ENCODE measurements at regions not wholly inside any gene's neighbourhood (a gene's known extent, or its start where the extent isn't known, plus 50 kb on each side); places are given as distances from the start of the nearest gene placed in this dataset.

- H3K4me3 ChIP-seq (replicated peaks in 1 of 2; ENCODE audit: low read depth in 1 of 2, low read length in 2 of 2) = no peak overlapping the region
- no peaks in the 10 kb centered on the region for H4K20me1 ChIP-seq (ENCODE audit: insufficient read depth)
- H3K9ac ChIP-seq (ENCODE audit: low read length) = no peak overlapping the region
- H2AFZ ChIP-seq (ENCODE audit: low read depth, low read length, poor library complexity, severe bottlenecking) = no peak overlapping the region
- H3K79me2 ChIP-seq (ENCODE audit: insufficient read depth, low read length) = no peaks in the 10 kb centered on the region
- POLR2A ChIA-PET = no interaction called here
- H3K9me2 ChIP-seq (ENCODE audit: insufficient read depth) = no peaks in the 10 kb centered on the region
- H3K27me3 ChIP-seq (ENCODE audit: insufficient read depth, low read length) = no peaks in the 10 kb centered on the region; the same call in 1 of the 2 replicates
- DNase-seq (ENCODE audit: low read depth, low spot score) (no peak), ATAC-seq (no peak)
- TF ChIP-seq, protein P1, sequence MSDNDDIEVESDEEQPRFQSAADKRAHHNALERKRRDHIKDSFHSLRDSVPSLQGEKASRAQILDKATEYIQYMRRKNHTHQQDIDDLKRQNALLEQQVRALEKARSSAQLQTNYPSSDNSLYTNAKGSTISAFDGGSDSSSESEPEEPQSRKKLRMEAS (IDR thresholded peaks at IDR 0.05) = no peak
- TF ChIP-seq ZFX (IDR thresholded peaks at IDR 0.05) = no peak
- no peak for TF ChIP-seq EZH2phosphoT487 (IDR thresholded peaks at IDR 0.05; ENCODE audit: borderline replicate concordance)
- TF ChIP-seq CTCF (IDR thresholded peaks at IDR 0.05 in 2 of 3, conservative IDR thresholded peaks at IDR 0.05 in 1 of 3; ENCODE audit: borderline replicate concordance in 1 of 3, insufficient read depth in 1 of 3, low read depth in 2 of 3, low read length in 2 of 3) = no peak
- no peak for TF ChIP-seq ATF3 (IDR thresholded peaks at IDR 0.05)
- no peak for TF ChIP-seq EGR1 (IDR thresholded peaks at IDR 0.05; ENCODE audit: low read depth)
- TF ChIP-seq, protein P2, sequence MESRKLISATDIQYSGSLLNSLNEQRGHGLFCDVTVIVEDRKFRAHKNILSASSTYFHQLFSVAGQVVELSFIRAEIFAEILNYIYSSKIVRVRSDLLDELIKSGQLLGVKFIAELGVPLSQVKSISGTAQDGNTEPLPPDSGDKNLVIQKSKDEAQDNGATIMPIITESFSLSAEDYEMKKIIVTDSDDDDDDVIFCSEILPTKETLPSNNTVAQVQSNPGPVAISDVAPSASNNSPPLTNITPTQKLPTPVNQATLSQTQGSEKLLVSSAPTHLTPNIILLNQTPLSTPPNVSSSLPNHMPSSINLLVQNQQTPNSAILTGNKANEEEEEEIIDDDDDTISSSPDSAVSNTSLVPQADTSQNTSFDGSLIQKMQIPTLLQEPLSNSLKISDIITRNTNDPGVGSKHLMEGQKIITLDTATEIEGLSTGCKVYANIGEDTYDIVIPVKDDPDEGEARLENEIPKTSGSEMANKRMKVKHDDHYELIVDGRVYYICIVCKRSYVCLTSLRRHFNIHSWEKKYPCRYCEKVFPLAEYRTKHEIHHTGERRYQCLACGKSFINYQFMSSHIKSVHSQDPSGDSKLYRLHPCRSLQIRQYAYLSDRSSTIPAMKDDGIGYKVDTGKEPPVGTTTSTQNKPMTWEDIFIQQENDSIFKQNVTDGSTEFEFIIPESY (IDR thresholded peaks at IDR 0.05; ENCODE audit: extremely low read depth, insufficient replicate concordance, low read length) = no peak
- TF ChIP-seq REST (IDR thresholded peaks at IDR 0.05; ENCODE audit: low read depth) = no peak
- no peak for TF ChIP-seq SIN3A (IDR thresholded peaks at IDR 0.05; ENCODE audit: low read depth)
- TF ChIP-seq ELF1 (IDR thresholded peaks at IDR 0.05; ENCODE audit: borderline replicate concordance, low read depth) = no peak
- no peak for TF ChIP-seq POLR2AphosphoS5 (IDR thresholded peaks at IDR 0.05; ENCODE audit: low read depth, low read length)
- no peak for TF ChIP-seq FOSL1 (IDR thresholded peaks at IDR 0.05; ENCODE audit: low read depth)
- no peak for TF ChIP-seq CBX3 (IDR thresholded peaks at IDR 0.05; ENCODE audit: low read depth)
- TF ChIP-seq JUND (IDR thresholded peaks at IDR 0.05) = no peak
- TF ChIP-seq RAD21 (IDR thresholded peaks at IDR 0.05; ENCODE audit: low read depth) = no peak
- no peak for TF ChIP-seq POLR2A (IDR thresholded peaks at IDR 0.05; ENCODE audit: borderline replicate concordance, extremely low read depth, insufficient read depth, insufficient read length)
- TF ChIP-seq SRF (IDR thresholded peaks at IDR 0.05; ENCODE audit: low read depth) = no peak
- no peak for TF ChIP-seq ZNF274 (IDR thresholded peaks at IDR 0.05; ENCODE audit: low read depth, low read length)
- no peak for TF ChIP-seq TCF7L2 (IDR thresholded peaks at IDR 0.05; ENCODE audit: borderline replicate concordance, extremely low read depth, insufficient read depth, insufficient read length)
- TF ChIP-seq SP1 (IDR thresholded peaks at IDR 0.05; ENCODE audit: low read depth) = no peak
- H3K4me1 ChIP-seq (ENCODE audit: control insufficient read depth in 1 of 2, insufficient read depth in 2 of 2, low read length in 2 of 2) = no peaks in the 10 kb centered on the region
- BruUV-seq (replicated peaks) = no TSS peak
- H3K27ac ChIP-seq (ENCODE audit: low read depth, low read length) = no peak overlapping the region
- H3K4me2 ChIP-seq (ENCODE audit: low read length) = no peak overlapping the region
- CTCF ChIA-PET = no interaction called here
- RAD21 ChIA-PET (ENCODE audit: low non-redundant PET in 1 of 2, low total read pairs in 2 of 2, uncharacterized antibody in 2 of 2, unreplicated experiment in 2 of 2) = no interaction called here
- no peaks in the 10 kb centered on the region for H3K36me3 ChIP-seq (ENCODE audit: control insufficient read depth in 1 of 2, insufficient read depth in 2 of 2, low read length in 2 of 2)
- no peaks in the 10 kb centered on the region for H3K9me3 ChIP-seq (ENCODE audit: control insufficient read depth in 1 of 2, insufficient read depth in 1 of 2, low read depth in 1 of 2, low read length in 2 of 2)
- intact Hi-C loops (cut with micrococcal nuclease) = no loop called here
Observed at GRCh38 chr10:44468965-44469364, 84.1 kb upstream of the CXCL12 start.

Measured in HCT116 (cell line).